ENCODE measurements at regions not wholly inside any gene's neighbourhood (a gene's known extent, or its start where the extent isn't known, plus 50 kb on each side); places are given as distances from the start of the nearest gene placed in this dataset.

DNA sequence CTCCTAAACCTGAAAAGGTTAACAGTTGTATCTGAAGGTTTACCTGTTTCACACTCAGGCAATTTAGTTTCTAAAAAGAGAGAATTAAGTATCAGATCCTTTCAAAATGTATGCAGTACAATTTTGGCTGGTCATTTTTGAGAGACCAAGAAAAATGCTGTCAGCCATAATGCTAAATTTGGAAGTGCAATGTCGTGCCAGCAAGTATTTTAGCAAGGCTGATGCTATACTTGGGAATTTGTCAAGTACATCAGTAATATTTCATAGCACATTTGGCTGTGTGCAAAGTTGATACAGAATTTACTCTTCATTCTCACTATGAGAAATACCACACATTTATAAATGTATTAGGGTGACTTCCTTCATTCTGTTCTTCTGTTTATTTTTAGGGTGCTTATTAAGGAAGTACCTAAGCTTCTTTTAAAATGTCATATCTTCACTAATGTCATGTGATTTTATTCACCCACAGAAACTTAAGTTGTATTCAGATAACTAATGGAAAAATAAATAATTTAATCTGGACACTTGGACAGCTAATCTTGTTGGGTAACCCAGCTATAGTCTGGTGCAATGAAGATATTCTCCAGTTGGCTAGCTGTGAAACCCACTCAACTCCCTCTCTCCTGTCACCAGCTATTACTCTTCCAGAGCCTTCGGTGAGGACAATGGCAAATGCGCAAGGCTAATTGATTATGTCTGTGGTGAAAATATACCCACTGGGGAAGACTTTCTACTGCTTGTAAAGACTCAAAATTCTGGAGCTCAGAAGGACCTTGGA, 84.2 kb upstream of the TLL1 start:
- POLR2A ChIA-PET = no interaction called here

GRCh38 chr4:165793236-165793635, 79.8 kb upstream of the TLL1 start:
- ChIA-PET POLR2A (no interaction called here), CTCF (no interaction called here)
- no peak for TF ChIP-seq CTCF (IDR thresholded peaks at IDR 0.05; ENCODE audit: low read depth, low read length)
- no peak for DNase-seq (ENCODE audit: low read depth, low spot score)
- no peaks in the 10 kb centered on the region for H3K27me3 ChIP-seq (ENCODE audit: control insufficient read depth, insufficient read depth, low read length)
- no peak overlapping the region for H3K27ac ChIP-seq (ENCODE audit: low read depth, low read length)
- H3K4me3 ChIP-seq (ENCODE audit: low read depth, low read length) = no peak overlapping the region
- H3K9me3 ChIP-seq (ENCODE audit: control insufficient read depth, insufficient read depth, low read length) = no peaks in the 10 kb centered on the region

More for the DNA sequence above, 84.2 kb upstream of the TLL1 start:
- TF ChIP-seq CTCF (IDR thresholded peaks at IDR 0.05; ENCODE audit: low read depth, low read length) = no peak
- Histone ChIP-seq H3K9me3 (ENCODE audit: control insufficient read depth, insufficient read depth, low read length) (no peaks in the 10 kb centered on the region), H3K27me3 (ENCODE audit: control insufficient read depth, insufficient read depth, low read length) (no peaks in the 10 kb centered on the region), H3K27ac (ENCODE audit: low read depth, low read length) (no peak overlapping the region), H3K4me3 (ENCODE audit: low read depth, low read length) (no peak overlapping the region)
- CTCF ChIA-PET = no interaction called here
- no peak for DNase-seq (ENCODE audit: low read depth, low spot score)

DNA sequence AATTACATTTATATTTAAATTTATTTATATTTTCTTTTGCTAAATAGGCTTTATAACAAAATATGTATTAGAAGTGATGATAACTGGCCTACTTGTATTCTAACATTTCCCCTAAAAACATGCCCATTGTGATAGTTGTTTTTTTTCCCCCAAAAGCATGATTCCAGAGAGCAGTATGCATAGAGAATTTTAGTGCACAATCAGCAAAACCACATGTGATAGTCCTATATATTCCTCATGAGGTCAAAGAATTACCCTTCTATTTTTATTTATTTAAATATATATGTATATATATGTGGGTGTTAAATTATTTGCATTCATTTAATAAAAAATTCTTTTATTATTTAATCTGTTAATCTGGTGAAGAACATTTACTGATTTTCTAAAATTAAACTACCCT, 78.2 kb upstream of the TLL1 start:
- TF ChIP-seq CTCF (IDR thresholded peaks at IDR 0.05; ENCODE audit: low read depth, low read length) = no peak
- POLR2A ChIA-PET = no interaction called here
- H3K4me3 ChIP-seq (ENCODE audit: low read depth, low read length) = no peak overlapping the region
- DNase-seq (ENCODE audit: low read depth, low spot score) = no peak
- no peaks in the 10 kb centered on the region for H3K27me3 ChIP-seq (ENCODE audit: control insufficient read depth, insufficient read depth, low read length)
- no peak overlapping the region for H3K27ac ChIP-seq (ENCODE audit: low read depth, low read length)
- CTCF ChIA-PET = no interaction called here
- peaks cover 8% of the 10 kb centered on the region for H3K9me3 ChIP-seq (ENCODE audit: control insufficient read depth, insufficient read depth, low read length)

- no peak for DNase-seq (ENCODE audit: low read depth, low spot score)
- Histone ChIP-seq H3K27ac (ENCODE audit: low read depth, low read length) (no peak overlapping the region), H3K9me3 (ENCODE audit: control insufficient read depth, insufficient read depth, low read length) (peaks cover 8% of the 10 kb centered on the region), H3K4me3 (ENCODE audit: low read depth, low read length) (no peak overlapping the region), H3K27me3 (ENCODE audit: control insufficient read depth, insufficient read depth, low read length) (no peaks in the 10 kb centered on the region)
- no peak for TF ChIP-seq CTCF (IDR thresholded peaks at IDR 0.05; ENCODE audit: low read depth, low read length)
- CTCF ChIA-PET = no interaction called here
- POLR2A ChIA-PET = no interaction called here
Measured at GRCh38 chr4:165799384-165799815, 73.6 kb upstream of the TLL1 start.

DNA sequence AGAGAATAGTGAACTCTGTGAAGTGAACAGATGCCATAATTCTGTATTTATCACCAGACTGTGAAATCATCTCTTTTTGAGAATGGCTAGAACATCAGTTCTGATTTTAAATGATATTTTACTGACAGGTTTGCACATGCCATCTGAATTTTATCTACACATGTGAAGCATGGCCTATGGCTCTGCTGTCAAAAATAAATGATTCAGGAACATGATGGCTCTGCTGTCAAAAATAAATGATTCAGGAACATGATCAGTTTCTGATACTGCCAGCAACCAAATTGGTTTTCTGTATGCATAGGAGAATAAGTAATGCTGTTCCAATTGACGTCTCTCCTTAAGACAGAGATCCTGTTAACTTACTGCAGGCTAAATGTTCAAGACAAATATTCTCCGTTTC, 70.6 kb upstream of the TLL1 start:
- no peak for TF ChIP-seq CTCF (IDR thresholded peaks at IDR 0.05; ENCODE audit: low read depth, low read length)
- CTCF ChIA-PET = no interaction called here
- DNase-seq (ENCODE audit: low read depth, low spot score) = no peak
- Histone ChIP-seq H3K27ac (ENCODE audit: low read depth, low read length) (no peak overlapping the region), H3K27me3 (ENCODE audit: control insufficient read depth, insufficient read depth, low read length) (no peaks in the 10 kb centered on the region), H3K4me3 (ENCODE audit: low read depth, low read length) (no peak overlapping the region), H3K9me3 (ENCODE audit: control insufficient read depth, insufficient read depth, low read length) (peaks cover 8% of the 10 kb centered on the region)
- POLR2A ChIA-PET = no interaction called here
